GM12864 (cell line): ENCODE measurements at regions not wholly inside any gene's neighbourhood (a gene's known extent, or its start where the extent isn't known, plus 50 kb on each side); places are given as distances from the start of the nearest gene placed in this dataset.

Experiments used
- DNase-seq: peaks from one replicate; pipeline ENCODE4 v3.0.0-alpha.2; 2011; ENCODE audit warnings: low read depth
- H3K4me3 ChIP-seq: 2 replicates; pipeline ENCODE4 v1.5.1; 2011; ENCODE audit warnings: mild to moderate bottlenecking, low read depth, low read length, control low read depth
- CTCF ChIP-seq: IDR thresholded peaks from 2 replicates; pipeline ENCODE4 v1.5.1; 2011; ENCODE audit warnings: low read depth, mild to moderate bottlenecking, moderate library complexity, low read length, control low read depth, inconsistent platforms; ENCODE audit errors: missing control alignments

GRCh38 chr18:42351455-42351854 is 396.4 kb downstream of the PIK3C3 start:
- no peak for DNase-seq
- no peak overlapping the region for H3K4me3 ChIP-seq
- no peak for TF ChIP-seq CTCF

GRCh38 chr18:42360716-42361115 is 405.7 kb downstream of the PIK3C3 start:
- no peak overlapping the region for H3K4me3 ChIP-seq
- TF ChIP-seq CTCF, result no peak
- no peak for DNase-seq

- DNase-seq, result no peak
- no peak overlapping the region for H3K4me3 ChIP-seq
- TF ChIP-seq CTCF, result no peak
Observed at GRCh38 chr18:42363446-42364441, 408.7 kb downstream of the PIK3C3 start.

- no peak overlapping the region for H3K4me3 ChIP-seq
- DNase-seq, result no peak
- no peak for TF ChIP-seq CTCF
Observed at GRCh38 chr18:42364766-42365165, 409.7 kb downstream of the PIK3C3 start.

GRCh38 chr18:42365591-42365990 is 410.6 kb downstream of the PIK3C3 start:
- no peak for TF ChIP-seq CTCF
- DNase-seq, result no peak

GRCh38 chr18:42373584-42373983 is 418.6 kb downstream of the PIK3C3 start:
- no peak for TF ChIP-seq CTCF
- DNase-seq, result no peak
- H3K4me3 ChIP-seq, result no peak overlapping the region

More at GRCh38 chr18:42365591-42365990, 410.6 kb downstream of the PIK3C3 start:
- no peak overlapping the region for H3K4me3 ChIP-seq
